GM21619 (cell line): ENCODE measurements at regions not wholly inside any gene's neighbourhood (a gene's known extent, or its start where the extent isn't known, plus 50 kb on each side); places are given as distances from the start of the nearest gene placed in this dataset.
"Not testable (repeated sequence)": the region's sequence is repeated elsewhere in the genome, so short reads cannot be mapped to it uniquely, and the experiment has no call there.

ENCODE experiments used
- ATAC-seq: cut with Tn5 transposase; IDR thresholded peaks from one replicate; pipeline ENCODE4 v1.9.1; 2021; ENCODE audit not compliant: unreplicated experiment

GRCh38 chr16:59913666-59914065 is 1179.5 kb upstream of the GOT2 start:
- no peak for ATAC-seq

GRCh38 chr16:59909262-59909661 is 1175.1 kb upstream of the GOT2 start:
- no peak for ATAC-seq

GRCh38 chr16:59907611-59908010 is 1173.5 kb upstream of the GOT2 start:
- ATAC-seq: no peak

- ATAC-seq: no peak
These were observed 1171.5 kb upstream of the GOT2 start for GRCh38 chr16:59905606-59906005.

- ATAC-seq: no peak
These were observed 1171.0 kb upstream of the GOT2 start for GRCh38 chr16:59905131-59905530.

- no peak for ATAC-seq
These were observed 1165.8 kb upstream of the GOT2 start for GRCh38 chr16:59899940-59900339.

- ATAC-seq: no peak
These were observed 1158.3 kb upstream of the GOT2 start for GRCh38 chr16:59892376-59892775.

- ATAC-seq: no peak
These were observed 1153.7 kb upstream of the GOT2 start for GRCh38 chr16:59887856-59888255.

- no peak for ATAC-seq
These were observed 1151.9 kb upstream of the GOT2 start for GRCh38 chr16:59886021-59886420.

- no peak for ATAC-seq
These were observed 1147.3 kb upstream of the GOT2 start for GRCh38 chr16:59881376-59881775.

- no peak for ATAC-seq
These were observed 1146.5 kb upstream of the GOT2 start for GRCh38 chr16:59880611-59881010.

- ATAC-seq: no peak
These were observed 1144.9 kb upstream of the GOT2 start for GRCh38 chr16:59878999-59879398.

- no peak for ATAC-seq
These were observed 1144.4 kb upstream of the GOT2 start for GRCh38 chr16:59878479-59878878.

- no peak for ATAC-seq
These were observed 1131.0 kb upstream of the GOT2 start for GRCh38 chr16:59864981-59865666.

GRCh38 chr16:59859676-59860402 is 1125.7 kb upstream of the GOT2 start:
- no peak for ATAC-seq

- no peak for ATAC-seq
These were observed 1120.8 kb upstream of the GOT2 start for GRCh38 chr16:59854846-59855439.

- ATAC-seq: no peak
These were observed 1115.6 kb upstream of the GOT2 start for GRCh38 chr16:59849716-59850115.

GRCh38 chr16:59848296-59848695 is 1114.2 kb upstream of the GOT2 start:
- ATAC-seq: no peak

GRCh38 chr16:59840169-59840568 is 1106.1 kb upstream of the GOT2 start:
- ATAC-seq: no peak

- ATAC-seq: no peak
These were observed 1092.7 kb upstream of the GOT2 start for GRCh38 chr16:59826767-59827166.

GRCh38 chr16:59809488-59809887 is 1075.4 kb upstream of the GOT2 start:
- ATAC-seq: not testable (repeated sequence)

GRCh38 chr16:59783191-59783590 is 1049.1 kb upstream of the GOT2 start:
- no peak for ATAC-seq
